Esophagus muscularis mucosa (tissue), 4 donors: ENCODE measurements at regions not wholly inside any gene's neighbourhood (a gene's known extent, or its start where the extent isn't known, plus 50 kb on each side); places are given as distances from the start of the nearest gene placed in this dataset.

ENCODE experiments used
- CTCF ChIP-seq, 3 experiments: fragments of 200-600 bp in 2 of 3; fragments of 450-650 bp in 1 of 3; sonication (generic) in 2 of 3; IDR thresholded peaks; one replicate each; pipeline ENCODE4 v1.5.1; 2017 to 2019; ENCODE audit warnings: antibody characterized with exemption in 3 of 3, mild to moderate bottlenecking in 2 of 3, moderate library complexity in 1 of 3
- EP300 ChIP-seq: sonication (generic); formaldehyde crosslinking; IDR thresholded peaks from one replicate; pipeline ENCODE4 v1.6.1; 2017; ENCODE audit warnings: antibody characterized with exemption
- POLR2A ChIP-seq: fragments of 450-650 bp; IDR thresholded peaks from one replicate; pipeline ENCODE4 v1.6.1; 2017; ENCODE audit warnings: antibody characterized with exemption, moderate library complexity, mild to moderate bottlenecking, low read depth
- POLR2AphosphoS5 ChIP-seq, 2 donors: sonication (generic); formaldehyde crosslinking; IDR thresholded peaks; one replicate each; pipeline ENCODE4 v1.6.1; 2017; ENCODE audit warnings: antibody characterized with exemption in 2 of 2

GRCh38 chr18:66937546-66937945, 333.7 kb upstream of the CDH19 start:
- no peak for TF ChIP-seq CTCF (IDR thresholded peaks at IDR 0.05)
- TF ChIP-seq POLR2A = no peak
- TF ChIP-seq POLR2AphosphoS5 (IDR thresholded peaks at IDR 0.05) = no peak
- TF ChIP-seq EP300 = no peak
